ENCODE measurements at regions not wholly inside any gene's neighbourhood (a gene's known extent, or its start where the extent isn't known, plus 50 kb on each side); places are given as distances from the start of the nearest gene placed in this dataset.

DNA sequence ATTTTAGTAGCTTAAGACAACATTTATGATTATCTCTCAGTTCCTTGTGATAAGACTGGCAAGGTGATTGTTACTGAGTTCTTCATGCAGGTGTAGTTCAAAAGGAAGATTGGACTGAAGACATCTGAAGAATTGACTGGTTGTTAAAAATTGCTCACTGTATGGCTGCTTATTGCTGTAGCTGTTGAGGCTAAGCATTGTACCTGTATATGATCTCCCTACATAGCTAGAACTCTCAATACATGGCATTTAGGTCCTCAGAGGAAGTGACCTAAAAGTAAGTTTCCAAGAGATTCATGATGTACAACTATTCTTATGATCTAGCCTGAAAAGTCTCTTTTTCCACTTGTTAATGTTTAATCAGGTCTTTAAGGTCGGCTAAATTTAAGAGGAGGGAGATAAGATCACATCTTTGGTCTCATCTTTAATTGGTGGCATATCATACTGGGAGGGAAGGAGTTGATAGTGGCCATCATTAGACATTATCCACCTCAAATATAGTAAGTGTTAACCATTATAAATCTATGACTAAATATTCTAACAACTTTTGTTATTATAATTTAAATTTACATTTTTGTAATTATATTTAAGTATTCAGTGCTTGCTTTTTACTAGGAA lies 401.2 kb upstream of the EPHA7 start:
- TF ChIP-seq, protein P1, sequence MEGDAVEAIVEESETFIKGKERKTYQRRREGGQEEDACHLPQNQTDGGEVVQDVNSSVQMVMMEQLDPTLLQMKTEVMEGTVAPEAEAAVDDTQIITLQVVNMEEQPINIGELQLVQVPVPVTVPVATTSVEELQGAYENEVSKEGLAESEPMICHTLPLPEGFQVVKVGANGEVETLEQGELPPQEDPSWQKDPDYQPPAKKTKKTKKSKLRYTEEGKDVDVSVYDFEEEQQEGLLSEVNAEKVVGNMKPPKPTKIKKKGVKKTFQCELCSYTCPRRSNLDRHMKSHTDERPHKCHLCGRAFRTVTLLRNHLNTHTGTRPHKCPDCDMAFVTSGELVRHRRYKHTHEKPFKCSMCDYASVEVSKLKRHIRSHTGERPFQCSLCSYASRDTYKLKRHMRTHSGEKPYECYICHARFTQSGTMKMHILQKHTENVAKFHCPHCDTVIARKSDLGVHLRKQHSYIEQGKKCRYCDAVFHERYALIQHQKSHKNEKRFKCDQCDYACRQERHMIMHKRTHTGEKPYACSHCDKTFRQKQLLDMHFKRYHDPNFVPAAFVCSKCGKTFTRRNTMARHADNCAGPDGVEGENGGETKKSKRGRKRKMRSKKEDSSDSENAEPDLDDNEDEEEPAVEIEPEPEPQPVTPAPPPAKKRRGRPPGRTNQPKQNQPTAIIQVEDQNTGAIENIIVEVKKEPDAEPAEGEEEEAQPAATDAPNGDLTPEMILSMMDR (IDR thresholded peaks at IDR 0.05), result no peak
- TF ChIP-seq POLR2AphosphoS5 (IDR thresholded peaks at IDR 0.05; ENCODE audit: low read depth, low read length) (no peak), TAF1 (IDR thresholded peaks at IDR 0.05; ENCODE audit: borderline replicate concordance, low read depth, low read length) (no peak), RFX5 (IDR thresholded peaks at IDR 0.05; ENCODE audit: low read length) (no peak), RAD21 (IDR thresholded peaks at IDR 0.05; ENCODE audit: low read length) (no peak), JUND (IDR thresholded peaks at IDR 0.05) (no peak), SIN3A (IDR thresholded peaks at IDR 0.05; ENCODE audit: borderline replicate concordance, low read depth, low read length) (no peak), CHD2 (IDR thresholded peaks at IDR 0.05; ENCODE audit: low read length, partially characterized antibody) (no peak), MXI1 (IDR thresholded peaks at IDR 0.05; ENCODE audit: low read depth, low read length) (no peak)
- TF ChIP-seq, protein P2, sequence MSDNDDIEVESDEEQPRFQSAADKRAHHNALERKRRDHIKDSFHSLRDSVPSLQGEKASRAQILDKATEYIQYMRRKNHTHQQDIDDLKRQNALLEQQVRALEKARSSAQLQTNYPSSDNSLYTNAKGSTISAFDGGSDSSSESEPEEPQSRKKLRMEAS (IDR thresholded peaks at IDR 0.05; ENCODE audit: low read depth), result no peak
- TF ChIP-seq, protein P3, sequence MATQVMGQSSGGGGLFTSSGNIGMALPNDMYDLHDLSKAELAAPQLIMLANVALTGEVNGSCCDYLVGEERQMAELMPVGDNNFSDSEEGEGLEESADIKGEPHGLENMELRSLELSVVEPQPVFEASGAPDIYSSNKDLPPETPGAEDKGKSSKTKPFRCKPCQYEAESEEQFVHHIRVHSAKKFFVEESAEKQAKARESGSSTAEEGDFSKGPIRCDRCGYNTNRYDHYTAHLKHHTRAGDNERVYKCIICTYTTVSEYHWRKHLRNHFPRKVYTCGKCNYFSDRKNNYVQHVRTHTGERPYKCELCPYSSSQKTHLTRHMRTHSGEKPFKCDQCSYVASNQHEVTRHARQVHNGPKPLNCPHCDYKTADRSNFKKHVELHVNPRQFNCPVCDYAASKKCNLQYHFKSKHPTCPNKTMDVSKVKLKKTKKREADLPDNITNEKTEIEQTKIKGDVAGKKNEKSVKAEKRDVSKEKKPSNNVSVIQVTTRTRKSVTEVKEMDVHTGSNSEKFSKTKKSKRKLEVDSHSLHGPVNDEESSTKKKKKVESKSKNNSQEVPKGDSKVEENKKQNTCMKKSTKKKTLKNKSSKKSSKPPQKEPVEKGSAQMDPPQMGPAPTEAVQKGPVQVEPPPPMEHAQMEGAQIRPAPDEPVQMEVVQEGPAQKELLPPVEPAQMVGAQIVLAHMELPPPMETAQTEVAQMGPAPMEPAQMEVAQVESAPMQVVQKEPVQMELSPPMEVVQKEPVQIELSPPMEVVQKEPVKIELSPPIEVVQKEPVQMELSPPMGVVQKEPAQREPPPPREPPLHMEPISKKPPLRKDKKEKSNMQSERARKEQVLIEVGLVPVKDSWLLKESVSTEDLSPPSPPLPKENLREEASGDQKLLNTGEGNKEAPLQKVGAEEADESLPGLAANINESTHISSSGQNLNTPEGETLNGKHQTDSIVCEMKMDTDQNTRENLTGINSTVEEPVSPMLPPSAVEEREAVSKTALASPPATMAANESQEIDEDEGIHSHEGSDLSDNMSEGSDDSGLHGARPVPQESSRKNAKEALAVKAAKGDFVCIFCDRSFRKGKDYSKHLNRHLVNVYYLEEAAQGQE (IDR thresholded peaks at IDR 0.05; ENCODE audit: low read depth, low read length), result no peak

Data from SK-N-SH (cell line).